SH-SY5Y (cell line): ENCODE measurements at regions not wholly inside any gene's neighbourhood (a gene's known extent, or its start where the extent isn't known, plus 50 kb on each side); places are given as distances from the start of the nearest gene placed in this dataset.

ENCODE experiments used
- GATA2 ChIP-seq: IDR thresholded peaks from 2 replicates; pipeline ENCODE4 v1.6.1; 2011; ENCODE audit warnings: mild to moderate bottlenecking, low read depth, low read length
- GATA3 ChIP-seq: IDR thresholded peaks from 2 replicates; pipeline ENCODE4 v1.6.1; 2011; ENCODE audit warnings: low read depth, mild to moderate bottlenecking, low read length, moderate library complexity

DNA sequence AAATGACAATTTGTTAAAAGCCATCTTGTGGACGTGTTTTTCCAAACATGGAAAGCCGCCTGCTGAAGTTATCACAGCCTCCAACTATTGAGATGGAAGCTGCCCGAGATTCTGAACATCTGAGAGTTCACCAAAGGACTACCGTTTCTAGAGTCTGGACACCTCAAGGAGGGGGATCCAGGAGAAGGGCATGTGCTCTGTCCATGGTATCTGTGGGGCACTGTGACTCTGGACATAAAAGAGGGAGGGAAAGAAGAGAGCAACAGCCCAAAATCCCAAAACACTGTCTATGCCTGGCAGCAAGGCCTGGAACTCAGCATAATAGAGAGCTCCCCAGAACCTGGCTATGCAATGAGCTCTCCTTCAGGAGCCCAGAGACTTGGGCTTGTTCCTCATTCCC, 319.9 kb downstream of the EN1 start:
- TF ChIP-seq GATA2 (no peak), GATA3 (no peak)
